Left lung (tissue), 4 donors: ENCODE measurements at regions not wholly inside any gene's neighbourhood (a gene's known extent, or its start where the extent isn't known, plus 50 kb on each side); places are given as distances from the start of the nearest gene placed in this dataset.

ENCODE experiments used
- ATAC-seq: fragments of 200-7000 bp; cut with Tn5 transposase; one replicate; pipeline ENCODE4 v1.9.1; 2020; ENCODE audit warnings: moderate library complexity
- DNase-seq, 4 donors: peaks; one replicate each; pipeline ENCODE4 v3.0.0-alpha.2; 2013 to 2020
- H3K27ac ChIP-seq, 2 donors: fragments of 200-600 bp; sonication (generic) in 1 of 2; one replicate each; pipeline versions ENCODE4 v1.5.0 to v1.8.0; 2020 to 2021
- H3K27me3 ChIP-seq, 2 donors: fragments of 200-600 bp; sonication (generic) in 1 of 2; one replicate each; pipeline versions ENCODE4 v1.5.0 to v1.8.0; 2020 to 2021
- H3K36me3 ChIP-seq, 2 donors: fragments of 200-600 bp; sonication (generic) in 1 of 2; one replicate each; pipeline versions ENCODE4 v1.5.0 to v1.8.0; 2020 to 2021
- H3K4me1 ChIP-seq, 2 donors: fragments of 200-600 bp; one replicate each; pipeline ENCODE4 v1.8.0; 2021
- H3K4me3 ChIP-seq, 2 donors: fragments of 200-600 bp; sonication (generic) in 1 of 2; one replicate each; pipeline versions ENCODE4 v1.5.0 to v1.8.0; 2020 to 2021; ENCODE audit warnings: mild to moderate bottlenecking in 1 of 2
- H3K9me3 ChIP-seq, 2 donors: fragments of 200-600 bp; sonication (generic) in 1 of 2; one replicate each; pipeline versions ENCODE4 v1.5.0 to v1.8.0; 2020 to 2021
- intact Hi-C, 2 donors: fragments of 100-400 bp; cut with DNase I; formaldehyde crosslinking; loops; one replicate each; pipeline versions ENCODE4 v1.11.2 to v1.14.2; 2022
- TF ChIP-seq, protein P1 (sequence below), 2 donors: fragments of 200-600 bp; sonication (generic) in 1 of 2; IDR thresholded peaks; one replicate each; pipeline versions ENCODE4 v1.5.0 to v1.8.0; 2021; ENCODE audit warnings: antibody characterized with exemption in 2 of 2
- donor health status: DM: no; HTN: yes; CAD: no.
- donor health status: DM: no; HTN: no; CAD: no.

DNA sequence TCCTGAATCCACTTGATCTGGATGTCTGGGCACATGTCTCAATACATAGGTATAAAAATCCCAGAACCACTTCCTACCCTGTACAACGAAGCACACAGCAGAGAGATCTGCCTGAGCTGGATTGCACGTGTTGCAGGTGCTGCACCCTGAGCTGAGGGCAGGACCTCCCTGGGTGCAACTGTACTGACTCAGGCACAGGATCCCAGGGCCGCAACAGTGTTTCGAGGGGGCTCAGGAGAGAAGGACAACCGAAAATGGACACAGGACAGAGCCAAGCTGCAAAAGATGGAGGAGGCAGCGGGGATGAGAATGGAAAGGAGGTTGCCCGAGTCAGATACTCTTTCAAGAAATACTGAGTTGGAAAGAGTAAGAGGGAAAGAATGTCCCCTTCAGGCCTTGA is 354.1 kb downstream of the EIPR1 start:
- H3K27ac ChIP-seq, result no peak overlapping the region
- H3K27me3 ChIP-seq, result no peaks in the 10 kb centered on the region
- no peaks in the 10 kb centered on the region for H3K36me3 ChIP-seq
- TF ChIP-seq, protein P1, sequence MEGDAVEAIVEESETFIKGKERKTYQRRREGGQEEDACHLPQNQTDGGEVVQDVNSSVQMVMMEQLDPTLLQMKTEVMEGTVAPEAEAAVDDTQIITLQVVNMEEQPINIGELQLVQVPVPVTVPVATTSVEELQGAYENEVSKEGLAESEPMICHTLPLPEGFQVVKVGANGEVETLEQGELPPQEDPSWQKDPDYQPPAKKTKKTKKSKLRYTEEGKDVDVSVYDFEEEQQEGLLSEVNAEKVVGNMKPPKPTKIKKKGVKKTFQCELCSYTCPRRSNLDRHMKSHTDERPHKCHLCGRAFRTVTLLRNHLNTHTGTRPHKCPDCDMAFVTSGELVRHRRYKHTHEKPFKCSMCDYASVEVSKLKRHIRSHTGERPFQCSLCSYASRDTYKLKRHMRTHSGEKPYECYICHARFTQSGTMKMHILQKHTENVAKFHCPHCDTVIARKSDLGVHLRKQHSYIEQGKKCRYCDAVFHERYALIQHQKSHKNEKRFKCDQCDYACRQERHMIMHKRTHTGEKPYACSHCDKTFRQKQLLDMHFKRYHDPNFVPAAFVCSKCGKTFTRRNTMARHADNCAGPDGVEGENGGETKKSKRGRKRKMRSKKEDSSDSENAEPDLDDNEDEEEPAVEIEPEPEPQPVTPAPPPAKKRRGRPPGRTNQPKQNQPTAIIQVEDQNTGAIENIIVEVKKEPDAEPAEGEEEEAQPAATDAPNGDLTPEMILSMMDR (IDR thresholded peaks at IDR 0.05), result no peak
- DNase-seq (no peak), ATAC-seq (no peak)
- intact Hi-C loops, result no loop called here
- no peaks in the 10 kb centered on the region for H3K4me1 ChIP-seq
- peaks cover 0 to 3% of the 10 kb centered on the region in 2 donors for H3K9me3 ChIP-seq
- H3K4me3 ChIP-seq, result no peak overlapping the region

GRCh38 chr2:3022841-3023372 is 354.7 kb downstream of the EIPR1 start:
- no peak for DNase-seq
- no peak overlapping the region for H3K4me3 ChIP-seq
- H3K27me3 ChIP-seq, result no peaks in the 10 kb centered on the region
- intact Hi-C loops, result no loop called here
- TF ChIP-seq, protein P1 (IDR thresholded peaks at IDR 0.05), result no peak
- H3K9me3 ChIP-seq, result peaks cover 0 to 4% of the 10 kb centered on the region in 2 donors
- H3K27ac ChIP-seq, result no peak overlapping the region
- H3K36me3 ChIP-seq, result no peaks in the 10 kb centered on the region
- H3K4me1 ChIP-seq, result no peaks in the 10 kb centered on the region
- ATAC-seq, result no peak

GRCh38 chr2:3021720-3022119 is 355.9 kb downstream of the EIPR1 start:
- ATAC-seq, result no peak

DNA sequence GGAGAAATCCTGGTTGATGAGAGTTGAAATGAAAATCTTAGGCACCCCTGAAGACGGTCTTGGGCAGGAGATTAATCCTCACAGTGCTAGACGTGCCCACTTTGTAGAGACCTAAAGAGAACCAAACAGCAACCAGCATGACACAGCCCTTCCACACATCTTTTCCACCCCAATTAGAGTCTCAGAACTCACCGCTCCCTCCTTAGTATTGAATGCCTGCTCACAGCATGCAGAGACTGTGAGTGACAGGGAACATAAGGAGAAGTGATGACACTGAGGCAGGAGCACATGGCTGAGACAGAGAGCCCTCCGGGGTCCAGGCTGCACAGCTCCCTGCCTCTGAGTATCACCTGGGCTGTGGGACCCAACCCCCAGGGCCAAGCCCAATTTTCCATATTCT is 367.6 kb downstream of the EIPR1 start:
- ATAC-seq, result no peak
- H3K27me3 ChIP-seq, result peaks cover 0 to 37% of the 10 kb centered on the region in 2 donors
- H3K36me3 ChIP-seq, result no peaks in the 10 kb centered on the region
- H3K27ac ChIP-seq, result no peak overlapping the region
- intact Hi-C loops, result no loop called here
- H3K4me3 ChIP-seq, result no peak overlapping the region
- TF ChIP-seq, protein P1 (IDR thresholded peaks at IDR 0.05), result no peak
- no peak for DNase-seq
- H3K9me3 ChIP-seq, result peaks cover 0 to 16% of the 10 kb centered on the region in 2 donors
- H3K4me1 ChIP-seq, result no peaks in the 10 kb centered on the region

More at GRCh38 chr2:3021720-3022119, 355.9 kb downstream of the EIPR1 start:
- TF ChIP-seq, protein P1 (IDR thresholded peaks at IDR 0.05), result no peak
- Histone ChIP-seq H3K27me3 (no peaks in the 10 kb centered on the region), H3K4me3 (no peak overlapping the region), H3K27ac (no peak overlapping the region), H3K4me1 (no peaks in the 10 kb centered on the region), H3K36me3 (no peaks in the 10 kb centered on the region), H3K9me3 (peaks cover 0 to 10% of the 10 kb centered on the region in 2 donors)
- DNase-seq, result no peak
- intact Hi-C loops, result no loop called here

DNA sequence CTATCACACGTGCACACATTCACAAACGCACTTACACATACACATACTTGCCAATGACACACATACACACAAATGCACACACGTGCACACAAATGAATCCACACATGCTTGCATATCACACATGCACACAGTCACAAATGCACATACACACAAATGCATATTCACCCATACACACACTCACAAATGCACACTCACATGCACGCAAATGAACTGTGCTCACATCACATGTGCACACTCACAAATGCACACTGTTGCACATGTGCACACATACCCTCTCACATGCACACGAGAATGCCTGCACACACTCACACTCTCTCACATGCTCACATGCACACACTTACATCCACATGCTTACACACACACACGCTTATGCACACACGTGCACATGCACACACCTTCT is 368.1 kb downstream of the EIPR1 start:
- Histone ChIP-seq H3K36me3 (no peaks in the 10 kb centered on the region), H3K4me3 (no peak overlapping the region), H3K27me3 (peaks cover 0 to 37% of the 10 kb centered on the region in 2 donors), H3K9me3 (peaks cover 0 to 16% of the 10 kb centered on the region in 2 donors), H3K27ac (no peak overlapping the region), H3K4me1 (no peaks in the 10 kb centered on the region)
- intact Hi-C loops, result no loop called here
- ATAC-seq, result no peak
- TF ChIP-seq, protein P1 (IDR thresholded peaks at IDR 0.05), result no peak
- no peak for DNase-seq
